SW480 (cell line): ENCODE measurements at regions not wholly inside any gene's neighbourhood (a gene's known extent, or its start where the extent isn't known, plus 50 kb on each side); places are given as distances from the start of the nearest gene placed in this dataset.

Experiments used
- DNase-seq: peaks from one replicate; pipeline ENCODE4 v3.0.0-alpha.2; 2016; ENCODE audit warnings: low spot score

DNA sequence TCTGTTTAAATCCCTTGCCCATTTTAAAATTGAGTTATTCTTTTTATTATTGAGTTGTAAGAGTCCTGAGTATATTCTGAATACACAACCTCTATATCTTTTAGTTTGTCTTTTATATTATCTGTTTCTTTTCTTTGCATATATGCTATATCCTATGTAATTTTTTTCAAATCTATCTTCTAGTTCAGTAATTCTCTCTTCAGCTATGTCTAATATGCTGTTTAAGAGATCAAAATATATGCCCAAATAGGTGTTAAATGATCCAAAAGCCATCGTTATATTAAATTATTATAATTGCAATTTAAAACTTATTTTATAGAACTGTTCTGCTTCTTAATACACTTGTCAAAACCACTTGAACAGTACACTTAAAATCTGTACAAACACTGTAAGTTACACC is 107.4 kb upstream of the TSPAN5 start:
- DNase-seq = no peak

- no peak for DNase-seq
Observed at GRCh38 chr4:98758182-98758581, 99.8 kb upstream of the TSPAN5 start.

DNA sequence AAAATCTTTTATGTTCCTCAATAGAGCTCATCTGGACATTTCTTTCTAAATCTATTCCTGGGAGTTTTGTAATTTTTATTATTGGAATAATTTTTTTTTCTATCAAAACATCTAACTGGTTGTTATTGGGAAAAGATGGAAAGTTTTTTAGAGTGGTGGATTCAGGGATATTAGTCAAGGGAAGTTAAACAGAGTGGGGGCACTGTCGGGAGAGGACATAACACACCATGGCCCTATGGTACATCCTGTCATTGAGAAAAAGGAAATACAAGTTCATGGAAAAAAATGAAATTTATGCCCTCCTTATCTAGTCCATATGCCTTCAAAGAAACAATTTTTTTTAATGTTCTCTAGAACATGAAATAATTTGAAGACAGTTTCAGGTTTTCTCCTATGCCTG is 96.3 kb upstream of the TSPAN5 start:
- DNase-seq = no peak

- DNase-seq = no peak
Observed at GRCh38 chr4:98749206-98749605, 90.8 kb upstream of the TSPAN5 start.

DNA sequence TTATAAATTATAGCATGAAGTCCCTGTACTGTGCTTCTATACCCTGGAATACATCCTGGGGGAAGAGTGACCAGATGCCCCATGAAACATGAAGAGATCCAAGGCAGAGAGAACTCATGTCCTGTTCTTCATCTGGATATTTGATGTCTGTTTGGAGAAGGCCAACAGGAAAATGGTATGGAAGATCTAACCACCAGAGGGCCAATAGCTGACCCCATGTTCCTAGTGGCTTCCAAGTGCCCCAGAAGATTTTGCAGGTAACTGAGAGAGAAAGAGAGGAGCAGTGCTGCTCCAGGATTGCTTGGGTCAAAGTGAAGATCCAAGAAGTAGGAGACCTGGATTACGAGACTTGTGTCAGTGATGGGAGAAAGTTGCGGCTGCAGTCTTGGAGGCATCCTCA is 90.2 kb upstream of the TSPAN5 start:
- DNase-seq = no peak

DNA sequence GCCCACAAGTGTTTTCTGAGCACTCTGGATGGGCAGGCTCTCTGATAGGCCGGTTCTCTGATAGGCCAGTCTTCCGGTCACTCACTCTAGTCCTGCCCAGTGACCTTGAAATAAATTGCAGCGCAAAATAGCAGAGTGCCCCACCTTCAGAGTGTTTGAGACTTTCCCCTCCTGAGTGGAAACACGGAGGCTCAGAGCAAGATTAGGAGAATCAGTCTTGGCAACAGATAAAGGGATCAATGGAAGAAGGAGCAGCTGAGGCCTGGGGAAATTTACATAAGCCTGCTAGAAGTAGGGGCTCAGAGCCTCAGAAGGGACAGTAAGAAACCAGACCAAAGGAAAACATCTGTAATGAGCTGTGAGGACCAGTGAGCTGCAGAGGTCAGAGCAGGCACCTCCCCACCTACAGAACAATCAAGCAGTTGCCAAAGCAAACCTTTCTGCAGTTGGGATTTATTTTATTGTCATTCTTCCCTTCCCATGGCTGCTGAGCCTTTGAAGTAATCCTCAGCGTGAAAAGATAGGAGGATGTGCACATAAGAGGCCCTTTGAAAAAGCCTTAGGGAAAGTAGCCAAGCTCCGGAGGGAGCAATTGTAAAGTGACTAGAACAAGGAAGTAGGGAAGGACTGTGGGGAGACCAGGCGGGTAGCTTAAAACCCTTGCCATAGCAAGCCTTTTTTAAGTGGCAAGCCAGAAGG is 89.1 kb upstream of the TSPAN5 start:
- DNase-seq = peak; percentile 55

- DNase-seq = no peak
Observed at GRCh38 chr4:98746936-98747335, 88.5 kb upstream of the TSPAN5 start.

DNA sequence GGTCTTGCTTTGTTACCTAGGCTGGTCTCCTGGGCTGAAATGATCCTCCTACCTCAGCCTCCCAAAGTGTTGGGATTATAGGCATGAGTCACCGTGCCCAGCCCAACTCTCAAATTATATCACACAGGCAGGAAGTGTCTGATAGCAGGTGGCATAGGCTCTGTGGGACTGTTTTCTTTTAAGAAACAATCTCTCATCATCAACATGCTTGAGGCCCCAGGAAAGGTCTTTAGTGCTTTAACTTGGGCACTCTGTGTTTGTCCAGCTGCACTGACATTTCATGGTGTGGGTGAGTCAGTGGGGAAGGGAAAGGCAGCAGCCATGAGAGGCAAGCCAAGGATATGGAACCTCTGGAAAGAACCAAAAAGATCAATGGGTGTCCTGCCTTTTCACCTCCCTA is 88.1 kb upstream of the TSPAN5 start:
- DNase-seq = no peak

- DNase-seq = no peak
Observed at GRCh38 chr4:98745366-98745765, 87.0 kb upstream of the TSPAN5 start.

- no peak for DNase-seq
Observed at GRCh38 chr4:98744372-98745150, 86.2 kb upstream of the TSPAN5 start.

DNA sequence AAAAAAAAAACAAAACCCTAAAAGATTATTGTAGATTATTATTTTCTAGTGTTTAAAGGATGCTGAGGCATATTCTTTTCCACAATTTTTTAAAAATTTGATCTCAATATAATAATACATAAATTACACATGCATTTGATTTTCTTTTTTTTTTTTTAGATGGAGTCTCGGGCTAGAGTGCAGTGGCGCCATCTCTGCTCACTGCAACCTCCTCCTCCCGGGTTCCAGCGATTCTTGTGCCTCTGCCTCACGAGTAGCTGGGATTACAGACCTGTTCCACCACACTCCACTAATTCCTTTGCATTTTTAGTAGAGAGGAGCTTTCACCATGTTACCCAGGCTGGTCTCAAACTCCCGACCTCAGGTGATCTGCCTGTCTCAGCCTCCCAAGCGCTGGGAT is 83.5 kb upstream of the TSPAN5 start:
- DNase-seq = no peak

DNA sequence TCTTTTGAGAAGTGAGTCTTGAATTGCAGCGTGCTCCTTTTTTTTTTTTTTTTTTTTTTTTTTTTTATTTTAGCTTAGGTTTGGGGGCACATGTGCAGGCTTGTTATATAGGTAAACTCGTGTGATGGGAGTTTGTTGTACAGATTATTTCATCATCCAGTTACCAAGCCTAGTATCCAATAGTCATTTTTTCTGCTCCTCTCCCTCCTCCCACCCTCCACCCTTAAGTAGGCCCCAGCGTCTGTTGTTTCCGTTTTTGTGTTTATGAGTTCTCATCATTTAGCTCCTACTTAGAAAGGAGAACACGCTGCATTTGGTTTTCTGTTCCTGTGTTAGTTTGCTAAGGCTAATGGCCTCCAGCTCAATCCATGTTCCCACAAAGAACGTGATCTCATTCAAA is 81.3 kb upstream of the TSPAN5 start:
- no peak for DNase-seq

GRCh38 chr4:98733601-98734000 is 75.2 kb upstream of the TSPAN5 start:
- no peak for DNase-seq

GRCh38 chr4:98728871-98729270 is 70.5 kb upstream of the TSPAN5 start:
- DNase-seq = no peak

- DNase-seq = no peak
Observed at GRCh38 chr4:98728433-98728832, 70.0 kb upstream of the TSPAN5 start.

DNA sequence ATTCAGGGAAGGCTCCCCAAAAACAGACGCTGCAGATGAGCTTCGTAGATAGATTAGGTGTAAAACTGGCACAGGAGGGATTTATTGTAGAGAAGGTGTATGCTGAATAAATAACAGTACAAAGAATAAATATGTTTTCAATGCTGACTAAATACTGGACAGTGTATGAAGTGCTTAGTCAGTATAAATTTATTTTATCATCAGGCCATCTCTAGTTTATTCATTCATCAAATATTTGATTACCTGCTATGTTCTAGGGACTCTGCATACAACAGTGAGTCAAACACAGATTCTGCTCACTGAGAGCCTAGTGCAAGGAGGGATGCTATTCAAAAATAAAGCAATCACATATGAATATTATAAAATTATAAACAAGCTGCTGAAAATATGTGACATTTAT is 63.6 kb upstream of the TSPAN5 start:
- no peak for DNase-seq

- peak; percentile 27 for DNase-seq
Observed at GRCh38 chr4:98720871-98721480, 62.6 kb upstream of the TSPAN5 start.

DNA sequence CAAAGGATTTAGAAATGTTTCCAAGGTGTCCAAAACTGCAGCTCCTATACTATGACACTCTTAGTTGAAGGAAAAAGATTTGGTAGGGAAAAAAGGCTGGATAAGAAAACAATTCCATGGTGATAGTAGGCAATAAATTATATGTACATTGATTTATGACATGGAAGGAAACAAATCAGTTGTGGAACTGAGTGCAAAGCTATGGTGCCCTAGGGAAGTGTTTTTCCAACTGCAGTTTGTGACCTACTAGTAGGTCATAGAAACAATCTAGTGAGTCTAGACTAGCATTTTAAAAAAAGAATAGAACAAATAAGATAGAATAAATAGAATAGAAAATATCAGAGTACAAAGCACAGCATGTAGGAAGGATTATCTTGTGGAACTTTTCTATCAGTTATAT is 58.4 kb upstream of the TSPAN5 start:
- DNase-seq = no peak

GRCh38 chr4:98712607-98713006 is 54.2 kb upstream of the TSPAN5 start:
- DNase-seq = no peak

DNA sequence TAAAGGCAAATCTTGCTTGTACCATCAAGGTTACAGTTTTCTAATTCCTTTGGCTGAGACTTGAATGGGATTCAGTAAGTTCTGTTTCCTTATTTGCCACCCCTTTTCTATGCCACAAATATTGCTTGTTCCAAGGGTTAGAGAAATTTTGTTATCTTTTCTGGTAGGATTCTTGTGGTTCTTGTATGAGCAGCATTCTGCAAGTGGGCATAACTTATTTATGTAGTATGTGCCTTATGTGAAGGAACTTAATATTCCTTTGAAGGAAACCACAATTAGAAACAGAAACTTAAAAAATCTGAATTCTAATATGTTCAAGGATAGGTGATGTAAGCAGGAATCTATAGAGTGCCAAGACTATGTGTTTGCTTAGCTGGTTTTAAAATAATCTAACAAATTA is 53.1 kb upstream of the TSPAN5 start:
- no peak for DNase-seq

GRCh38 chr4:98710831-98711230 is 52.4 kb upstream of the TSPAN5 start:
- DNase-seq = no peak
